ENCODE measurements at regions not wholly inside any gene's neighbourhood (a gene's known extent, or its start where the extent isn't known, plus 50 kb on each side); places are given as distances from the start of the nearest gene placed in this dataset.
"Not testable (repeated sequence)": the region's sequence is repeated elsewhere in the genome, so short reads cannot be mapped to it uniquely, and the experiment has no call there.

DNA sequence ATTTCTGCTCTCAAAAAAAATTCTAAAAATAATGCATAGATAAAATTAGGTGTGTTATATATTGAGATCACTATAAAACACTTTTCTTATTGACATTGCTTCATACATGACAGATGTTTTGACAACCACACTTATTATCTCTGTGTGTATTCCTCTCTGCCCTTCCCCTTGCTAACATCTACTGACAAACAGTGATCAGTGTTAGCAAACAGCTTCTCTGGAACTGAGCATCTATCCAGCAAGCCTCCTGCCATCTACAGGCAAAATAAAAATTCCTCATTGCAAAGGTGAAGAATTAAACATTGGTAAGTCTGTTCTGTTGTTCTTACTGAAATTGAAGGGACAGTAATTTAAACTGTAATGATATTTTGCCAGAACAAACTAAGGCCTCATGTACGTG is 2153.9 kb downstream of the NCAM2 start:
- Histone ChIP-seq H2AFZ (ENCODE audit: low read depth) (no peak overlapping the region), H3F3A (replicated peaks; ENCODE audit: insufficient read depth) (no peaks in the 10 kb centered on the region), H3K27me3 (ENCODE audit: insufficient read depth) (no peaks in the 10 kb centered on the region), H3K36me3 (replicated peaks in 1 of 2; ENCODE audit: control insufficient read depth in 1 of 2, insufficient read depth in 2 of 2, low read length in 1 of 2) (no peaks in the 10 kb centered on the region), H3K9ac (no peak overlapping the region), H3K27ac (ENCODE audit: low read depth in 2 of 2, low read length in 1 of 2) (no peak overlapping the region), H3K9me2 (no peaks in the 10 kb centered on the region), H3K4me3 (ENCODE audit: low read depth in 2 of 2, low read length in 1 of 2) (no peak overlapping the region), H3K4me2 (no peak overlapping the region), H3K79me2 (ENCODE audit: insufficient read depth) (no peaks in the 10 kb centered on the region), H3K4me1 (ENCODE audit: control insufficient read depth in 1 of 2, insufficient read depth in 2 of 2, low read depth in 1 of 2, low read length in 1 of 2) (no peaks in the 10 kb centered on the region), H3K9me3 (no peaks in the 10 kb centered on the region), H4K20me1 (ENCODE audit: insufficient read depth) (no peaks in the 10 kb centered on the region)
- 11% methylated on average over 1 of the region's 1 CpG for WGBS (ENCODE audit: low lambda C conversion rate)
- TF ChIP-seq RFX5 (IDR thresholded peaks at IDR 0.05; ENCODE audit: low read length) (no peak), RAD21 (IDR thresholded peaks at IDR 0.05; ENCODE audit: low read length) (peak; percentile 46), YY1 (IDR thresholded peaks at IDR 0.05; ENCODE audit: low read depth) (no peak)
- peak; percentile 2 for DNase-seq
- ChIA-PET CTCF (interaction anchor here (0.7 to 1.3 kb wide), 3 partner anchors 11 to 15 kb away, joined by 3 to 4 read pairs (median 4); no protein-coding TSS in a partner anchor), POLR2A (no interaction called here)

DNA sequence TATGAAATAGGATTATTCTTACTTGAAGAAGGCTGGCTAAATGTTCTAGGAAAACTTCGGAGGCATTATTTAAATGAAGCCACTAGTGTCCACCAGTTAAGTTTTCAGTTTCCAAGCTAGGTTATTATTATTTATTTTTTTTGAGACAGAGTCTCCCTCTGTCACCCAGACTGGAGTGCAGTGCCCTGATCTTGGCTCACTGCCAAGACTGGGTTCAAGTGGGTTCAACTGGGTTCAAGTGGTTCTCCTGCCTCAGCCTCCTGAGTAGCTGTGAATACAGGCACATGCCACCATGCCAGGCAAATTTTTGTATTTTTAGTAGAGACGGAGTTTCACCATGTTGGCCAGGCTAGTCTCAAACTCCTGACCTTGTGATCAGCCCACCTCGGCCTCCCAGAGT is 2155.6 kb downstream of the NCAM2 start:
- CTCF ChIA-PET, result not testable (repeated sequence)
- WGBS (ENCODE audit: low lambda C conversion rate), result 54% methylated on average over 3 of the region's 3 CpGs

DNA sequence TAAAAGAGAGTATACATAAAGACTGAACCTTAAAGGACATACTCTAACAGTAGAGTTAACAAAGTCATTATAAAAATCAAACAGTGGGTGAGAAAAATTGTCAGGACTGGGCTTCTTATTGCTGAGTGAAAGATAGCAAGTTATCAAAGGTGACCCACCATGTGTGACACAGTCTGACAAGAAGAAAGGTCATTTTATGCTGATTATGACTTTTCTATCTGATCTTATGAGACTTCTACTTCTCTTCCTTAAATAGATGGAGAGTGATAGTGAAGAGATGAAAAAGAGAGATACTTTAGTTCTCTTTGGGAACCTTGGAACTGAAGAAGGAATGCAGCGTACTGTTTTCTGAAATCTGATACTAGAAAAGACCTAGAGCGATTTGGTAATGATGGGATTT is 2157.1 kb downstream of the NCAM2 start:
- H3K79me2 ChIP-seq (ENCODE audit: insufficient read depth), result no peaks in the 10 kb centered on the region
- no peaks in the 10 kb centered on the region for H3K4me1 ChIP-seq (ENCODE audit: control insufficient read depth in 1 of 2, insufficient read depth in 2 of 2, low read depth in 1 of 2, low read length in 1 of 2)
- no peaks in the 10 kb centered on the region for H3K27me3 ChIP-seq (ENCODE audit: insufficient read depth)
- H3K9me3 ChIP-seq, result no peaks in the 10 kb centered on the region; the same call in 1 of the 2 replicates
- H2AFZ ChIP-seq (ENCODE audit: low read depth), result no peak overlapping the region
- no peak for TF ChIP-seq GABPA (IDR thresholded peaks at IDR 0.05; ENCODE audit: low read depth)
- TF ChIP-seq FOXJ3 (CRISPR knock-in tag; IDR thresholded peaks at IDR 0.05), result no peak
- no peak overlapping the region for H3K4me2 ChIP-seq
- no peak overlapping the region for H3K4me3 ChIP-seq (ENCODE audit: low read depth in 2 of 2, low read length in 1 of 2)
- H3K36me3 ChIP-seq (replicated peaks in 1 of 2; ENCODE audit: control insufficient read depth in 1 of 2, insufficient read depth in 2 of 2, low read length in 1 of 2), result no peaks in the 10 kb centered on the region
- POLR2A ChIA-PET, result no interaction called here
- no peak overlapping the region for H3K27ac ChIP-seq (ENCODE audit: low read depth in 2 of 2, low read length in 1 of 2)
- WGBS (ENCODE audit: low lambda C conversion rate), result 41% methylated on average over 2 of the region's 2 CpGs
- no peaks in the 10 kb centered on the region for H3K9me2 ChIP-seq
- H3F3A ChIP-seq (replicated peaks; ENCODE audit: insufficient read depth), result no peaks in the 10 kb centered on the region
- no peak overlapping the region for H3K9ac ChIP-seq
- CTCF ChIA-PET, result no interaction called here
- H4K20me1 ChIP-seq (ENCODE audit: insufficient read depth), result no peaks in the 10 kb centered on the region
- DNase-seq, result no peak

More for the DNA sequence above, 2155.6 kb downstream of the NCAM2 start:
- H2AFZ ChIP-seq (ENCODE audit: low read depth); H3K79me2 ChIP-seq (ENCODE audit: insufficient read depth); H3K9me3 ChIP-seq; H3K9ac ChIP-seq; H3K27ac ChIP-seq (ENCODE audit: low read depth in 2 of 2, low read length in 1 of 2); H3K27me3 ChIP-seq (ENCODE audit: insufficient read depth); DNase-seq; H3K4me1 ChIP-seq (ENCODE audit: control insufficient read depth in 1 of 2, insufficient read depth in 2 of 2, low read depth in 1 of 2, low read length in 1 of 2); H3K9me2 ChIP-seq; H4K20me1 ChIP-seq (ENCODE audit: insufficient read depth); H3K4me2 ChIP-seq; H3F3A ChIP-seq (replicated peaks; ENCODE audit: insufficient read depth); POLR2A ChIA-PET; H3K4me3 ChIP-seq (ENCODE audit: low read depth in 2 of 2, low read length in 1 of 2); H3K36me3 ChIP-seq (replicated peaks in 1 of 2; ENCODE audit: control insufficient read depth in 1 of 2, insufficient read depth in 2 of 2, low read length in 1 of 2): not testable (repeated sequence)

DNA sequence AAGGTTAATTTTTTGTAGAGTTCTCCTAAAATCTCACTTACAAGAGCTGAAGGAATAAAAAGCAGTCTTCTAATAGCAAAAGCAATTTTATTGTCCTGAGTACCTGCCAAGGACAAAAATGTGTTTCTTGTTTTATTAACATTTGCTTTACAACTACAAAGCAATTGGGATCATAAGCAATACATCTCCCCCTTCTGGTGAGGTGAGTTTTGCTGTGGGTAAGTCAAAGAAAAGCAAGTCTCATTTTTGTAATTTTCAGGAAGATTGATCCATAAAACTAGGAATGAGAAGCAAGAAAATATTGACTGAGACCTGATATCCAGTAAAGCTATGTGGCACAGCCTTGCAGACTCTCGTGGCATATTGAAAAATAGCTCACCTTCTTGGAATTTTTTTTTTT is 2162.7 kb downstream of the NCAM2 start:
- H3K9me3 ChIP-seq, result no peaks in the 10 kb centered on the region; the same call in 1 of the 2 replicates
- DNase-seq, result peak; percentile 3
- no peaks in the 10 kb centered on the region for H3K4me1 ChIP-seq (ENCODE audit: control insufficient read depth in 1 of 2, insufficient read depth in 2 of 2, low read depth in 1 of 2, low read length in 1 of 2)
- no peaks in the 10 kb centered on the region for H4K20me1 ChIP-seq (ENCODE audit: insufficient read depth)
- TF ChIP-seq, protein P1, sequence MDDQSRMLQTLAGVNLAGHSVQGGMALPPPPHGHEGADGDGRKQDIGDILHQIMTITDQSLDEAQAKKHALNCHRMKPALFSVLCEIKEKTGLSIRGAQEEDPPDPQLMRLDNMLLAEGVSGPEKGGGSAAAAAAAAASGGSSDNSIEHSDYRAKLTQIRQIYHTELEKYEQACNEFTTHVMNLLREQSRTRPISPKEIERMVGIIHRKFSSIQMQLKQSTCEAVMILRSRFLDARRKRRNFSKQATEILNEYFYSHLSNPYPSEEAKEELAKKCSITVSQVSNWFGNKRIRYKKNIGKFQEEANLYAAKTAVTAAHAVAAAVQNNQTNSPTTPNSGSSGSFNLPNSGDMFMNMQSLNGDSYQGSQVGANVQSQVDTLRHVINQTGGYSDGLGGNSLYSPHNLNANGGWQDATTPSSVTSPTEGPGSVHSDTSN (IDR thresholded peaks at IDR 0.05), result no peak
- TF ChIP-seq, protein P2, sequence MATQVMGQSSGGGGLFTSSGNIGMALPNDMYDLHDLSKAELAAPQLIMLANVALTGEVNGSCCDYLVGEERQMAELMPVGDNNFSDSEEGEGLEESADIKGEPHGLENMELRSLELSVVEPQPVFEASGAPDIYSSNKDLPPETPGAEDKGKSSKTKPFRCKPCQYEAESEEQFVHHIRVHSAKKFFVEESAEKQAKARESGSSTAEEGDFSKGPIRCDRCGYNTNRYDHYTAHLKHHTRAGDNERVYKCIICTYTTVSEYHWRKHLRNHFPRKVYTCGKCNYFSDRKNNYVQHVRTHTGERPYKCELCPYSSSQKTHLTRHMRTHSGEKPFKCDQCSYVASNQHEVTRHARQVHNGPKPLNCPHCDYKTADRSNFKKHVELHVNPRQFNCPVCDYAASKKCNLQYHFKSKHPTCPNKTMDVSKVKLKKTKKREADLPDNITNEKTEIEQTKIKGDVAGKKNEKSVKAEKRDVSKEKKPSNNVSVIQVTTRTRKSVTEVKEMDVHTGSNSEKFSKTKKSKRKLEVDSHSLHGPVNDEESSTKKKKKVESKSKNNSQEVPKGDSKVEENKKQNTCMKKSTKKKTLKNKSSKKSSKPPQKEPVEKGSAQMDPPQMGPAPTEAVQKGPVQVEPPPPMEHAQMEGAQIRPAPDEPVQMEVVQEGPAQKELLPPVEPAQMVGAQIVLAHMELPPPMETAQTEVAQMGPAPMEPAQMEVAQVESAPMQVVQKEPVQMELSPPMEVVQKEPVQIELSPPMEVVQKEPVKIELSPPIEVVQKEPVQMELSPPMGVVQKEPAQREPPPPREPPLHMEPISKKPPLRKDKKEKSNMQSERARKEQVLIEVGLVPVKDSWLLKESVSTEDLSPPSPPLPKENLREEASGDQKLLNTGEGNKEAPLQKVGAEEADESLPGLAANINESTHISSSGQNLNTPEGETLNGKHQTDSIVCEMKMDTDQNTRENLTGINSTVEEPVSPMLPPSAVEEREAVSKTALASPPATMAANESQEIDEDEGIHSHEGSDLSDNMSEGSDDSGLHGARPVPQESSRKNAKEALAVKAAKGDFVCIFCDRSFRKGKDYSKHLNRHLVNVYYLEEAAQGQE (IDR thresholded peaks at IDR 0.05; ENCODE audit: low read depth, low read length), result no peak
- peak; percentile 28; the same call in 1 of the 2 replicates for TF ChIP-seq RAD21 (IDR thresholded peaks at IDR 0.05; ENCODE audit: low read length)
- TF ChIP-seq POLR2AphosphoS5 (IDR thresholded peaks at IDR 0.05; ENCODE audit: low read depth, low read length), result no peak
- no peaks in the 10 kb centered on the region for H3F3A ChIP-seq (replicated peaks; ENCODE audit: insufficient read depth)
- H3K9me2 ChIP-seq, result no peaks in the 10 kb centered on the region
- no peak overlapping the region for H3K27ac ChIP-seq (ENCODE audit: low read depth in 2 of 2, low read length in 1 of 2)
- ChIA-PET POLR2A (no interaction called here), CTCF (interaction anchor here (1.9 kb wide), 1 partner anchor 18 kb away, joined by 7 read pairs; no protein-coding TSS in a partner anchor)
- no peak overlapping the region for H2AFZ ChIP-seq (ENCODE audit: low read depth)
- H3K9ac ChIP-seq, result no peak overlapping the region
- H3K4me3 ChIP-seq (ENCODE audit: low read depth in 2 of 2, low read length in 1 of 2), result no peak overlapping the region
- H3K36me3 ChIP-seq (replicated peaks in 1 of 2; ENCODE audit: control insufficient read depth in 1 of 2, insufficient read depth in 2 of 2, low read length in 1 of 2), result no peaks in the 10 kb centered on the region
- no peaks in the 10 kb centered on the region for H3K27me3 ChIP-seq (ENCODE audit: insufficient read depth)
- H3K79me2 ChIP-seq (ENCODE audit: insufficient read depth), result no peaks in the 10 kb centered on the region
- H3K4me2 ChIP-seq, result no peak overlapping the region
- 10% methylated on average over 1 of the region's 1 CpG for WGBS (ENCODE audit: low lambda C conversion rate)

Measured in SK-N-SH (cell line).